ENCODE measurements at regions not wholly inside any gene's neighbourhood (a gene's known extent, or its start where the extent isn't known, plus 50 kb on each side); places are given as distances from the start of the nearest gene placed in this dataset.

DNA sequence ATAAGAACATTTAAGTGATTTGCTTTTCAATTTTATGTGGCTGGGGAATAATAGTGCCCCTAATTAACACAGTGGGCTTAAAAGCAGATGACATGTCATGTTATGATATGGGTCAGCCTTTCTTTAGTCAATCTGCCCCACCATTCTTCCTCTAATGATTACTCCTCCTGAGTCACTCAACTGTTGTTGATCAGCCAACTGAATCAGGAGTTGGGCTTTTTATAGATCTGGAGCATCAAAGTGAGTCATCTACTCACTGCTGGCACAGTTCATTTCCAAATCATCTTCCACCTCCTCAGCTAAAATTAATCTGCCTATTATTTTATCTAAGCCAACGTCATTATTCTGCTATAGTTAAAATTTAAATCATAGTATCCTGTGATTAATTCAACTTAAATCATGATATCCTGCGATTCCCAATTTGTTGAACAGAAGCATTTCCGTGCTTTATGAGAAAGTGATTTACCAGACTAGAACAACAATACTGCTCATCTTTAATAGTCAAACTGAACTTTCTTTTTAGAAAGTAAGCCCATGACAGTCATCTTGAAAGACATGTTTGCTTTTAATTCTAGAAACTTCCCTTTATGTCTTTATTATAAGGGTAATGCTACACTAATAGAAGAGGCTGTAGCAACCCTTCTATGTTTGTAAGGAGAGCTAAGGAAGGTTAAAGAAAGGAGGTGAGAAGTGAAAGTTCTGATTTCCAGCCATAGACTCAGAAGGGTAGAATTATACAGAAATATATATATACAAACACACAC is 551.4 kb downstream of the TBC1D4 start:
- no peak for DNase-seq

DNA sequence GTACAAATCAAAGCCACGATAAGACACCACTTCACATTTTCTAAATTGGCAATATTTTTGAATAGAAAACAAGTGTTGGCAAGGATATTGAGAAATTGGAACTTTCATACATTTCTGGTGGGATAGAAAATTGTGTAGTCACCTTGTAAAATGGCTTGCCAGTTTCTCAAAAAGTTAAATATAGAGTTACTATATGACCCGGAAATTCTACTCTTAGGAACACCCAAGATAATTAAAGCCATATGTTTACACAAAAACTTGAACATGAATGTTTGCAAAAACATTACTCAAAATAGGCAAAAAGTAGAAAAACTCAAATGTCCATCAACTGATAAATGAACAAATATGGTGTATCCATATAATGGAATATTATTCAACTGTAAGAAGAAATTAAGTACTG is 552.5 kb downstream of the TBC1D4 start:
- no peak for DNase-seq

GRCh38 chr13:74927823-74928222 is 554.1 kb downstream of the TBC1D4 start:
- DNase-seq = no peak

DNA sequence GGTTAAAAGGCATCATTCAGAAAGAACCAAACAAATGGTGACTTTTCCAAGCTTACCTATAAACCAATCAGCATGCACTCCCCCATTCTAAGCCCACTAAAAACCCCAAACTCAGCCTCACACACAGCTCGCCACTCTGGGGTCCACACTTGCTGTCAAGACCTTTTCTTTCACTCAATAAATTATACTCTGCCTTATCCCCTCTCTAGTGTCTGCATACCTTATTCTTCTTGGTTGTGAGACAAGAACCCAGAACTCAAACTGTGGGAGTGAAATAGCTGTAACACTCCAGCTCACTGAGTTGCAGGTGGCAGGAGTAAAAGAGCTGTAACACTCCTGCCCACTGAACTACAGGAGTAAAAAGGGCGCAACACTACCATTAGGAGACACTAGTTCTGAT is 559.0 kb downstream of the TBC1D4 start:
- DNase-seq = no peak

GRCh38 chr13:74921326-74921725 is 560.6 kb downstream of the TBC1D4 start:
- no peak for DNase-seq

- DNase-seq = no peak
Measured at GRCh38 chr13:74920920-74921319, 561.0 kb downstream of the TBC1D4 start.

GRCh38 chr13:74920361-74920760 is 561.6 kb downstream of the TBC1D4 start:
- DNase-seq = no peak

- DNase-seq = no peak
Measured at GRCh38 chr13:74919914-74920313, 562.1 kb downstream of the TBC1D4 start.

DNA sequence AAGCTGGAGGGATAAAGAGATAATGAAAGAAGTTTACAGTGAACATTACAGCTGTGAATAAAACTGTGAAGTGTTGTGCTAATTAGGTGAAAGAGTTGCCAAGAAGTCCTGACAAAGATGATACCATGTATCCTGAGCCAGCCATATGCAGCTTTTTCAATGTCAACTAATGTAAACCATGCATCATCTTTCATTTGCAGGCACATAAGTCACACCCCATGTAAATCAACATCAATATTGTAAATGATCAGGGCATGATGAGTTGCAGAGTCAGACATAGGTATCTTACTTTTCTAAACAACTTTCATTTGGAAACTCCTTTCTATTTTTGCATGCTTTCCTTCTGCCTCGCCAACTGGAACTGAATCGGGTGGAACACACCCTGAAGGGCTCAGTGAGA is 569.1 kb downstream of the TBC1D4 start:
- no peak for DNase-seq

DNA sequence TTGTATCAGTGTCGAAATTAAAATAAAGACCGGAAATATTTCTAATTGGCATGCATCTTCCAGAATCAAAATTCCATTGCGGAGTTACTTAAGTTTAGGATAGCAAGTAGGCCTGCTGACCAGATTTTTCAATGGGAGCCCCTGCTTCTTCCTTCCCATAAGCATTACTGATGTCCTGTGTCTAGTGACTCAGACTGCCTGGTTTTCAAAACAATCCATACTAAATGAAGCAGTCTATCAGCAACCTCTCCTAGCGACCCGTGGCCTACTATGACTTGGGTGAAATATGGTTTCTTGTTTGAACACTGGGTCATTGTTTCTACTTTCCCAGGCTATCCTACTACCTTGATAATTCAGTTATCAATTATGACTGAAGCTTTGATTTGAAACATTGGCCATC is 571.6 kb downstream of the TBC1D4 start:
- no peak for DNase-seq

GRCh38 chr13:74907788-74908187 is 574.2 kb downstream of the TBC1D4 start:
- no peak for DNase-seq

- no peak for DNase-seq
Measured at GRCh38 chr13:74904556-74904955, 577.4 kb downstream of the TBC1D4 start.

DNA sequence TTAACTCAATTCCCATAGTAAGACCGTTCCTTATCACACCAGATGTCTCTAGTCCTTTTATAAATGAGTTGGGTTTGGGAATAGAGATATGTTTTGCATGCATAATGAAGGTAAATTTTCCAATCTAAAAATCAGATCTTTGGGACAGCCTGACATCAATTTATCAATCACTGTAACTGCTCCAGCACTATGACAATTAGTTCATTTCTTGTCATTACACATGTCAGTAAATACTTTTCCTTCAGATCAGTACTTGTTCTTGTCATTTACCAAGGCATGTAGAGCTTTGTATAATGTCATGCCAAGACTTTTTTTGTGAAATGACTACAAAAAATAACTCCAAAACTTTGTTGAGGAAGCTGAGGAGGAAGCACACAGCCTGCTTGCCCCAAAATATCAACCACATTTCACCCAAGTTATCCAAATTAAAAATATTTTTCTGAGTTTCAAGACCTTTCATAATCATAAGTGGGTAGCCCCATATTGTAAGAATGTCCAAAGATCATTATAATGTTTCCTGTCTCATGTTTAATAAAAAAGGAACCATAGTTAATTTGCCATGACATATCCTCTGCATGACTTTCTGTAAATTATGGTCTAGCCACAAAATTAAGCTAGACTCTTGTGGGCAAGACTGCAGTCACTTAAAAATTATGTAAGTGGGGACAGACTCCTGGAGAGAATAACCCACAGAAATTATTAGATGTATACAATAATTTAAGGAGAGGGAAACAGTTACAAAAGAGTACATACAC is 586.8 kb downstream of the TBC1D4 start:
- DNase-seq = no peak

DNA sequence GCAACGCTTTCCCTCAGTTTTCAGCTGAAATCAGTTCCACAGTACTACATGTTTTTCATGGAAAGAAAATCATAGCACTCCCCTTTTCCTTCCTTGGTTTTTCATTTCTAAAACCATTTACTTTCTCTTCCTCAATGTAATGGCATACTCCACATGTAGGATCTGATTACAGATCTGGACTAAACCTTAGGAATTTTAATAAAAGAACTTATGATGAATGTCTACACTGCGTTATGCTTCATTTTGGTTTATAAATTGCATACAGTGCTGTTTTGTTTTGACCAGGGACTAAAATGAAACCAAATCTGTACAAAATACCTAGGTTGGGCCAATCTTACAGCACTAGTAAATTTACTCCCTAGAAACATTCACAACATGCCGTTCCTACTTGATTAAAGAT is 589.9 kb downstream of the TBC1D4 start:
- DNase-seq = no peak

GRCh38 chr13:74891610-74892009 is 590.4 kb downstream of the TBC1D4 start:
- DNase-seq = no peak

- DNase-seq = no peak
Measured at GRCh38 chr13:74889321-74889720, 592.6 kb downstream of the TBC1D4 start.

DNA sequence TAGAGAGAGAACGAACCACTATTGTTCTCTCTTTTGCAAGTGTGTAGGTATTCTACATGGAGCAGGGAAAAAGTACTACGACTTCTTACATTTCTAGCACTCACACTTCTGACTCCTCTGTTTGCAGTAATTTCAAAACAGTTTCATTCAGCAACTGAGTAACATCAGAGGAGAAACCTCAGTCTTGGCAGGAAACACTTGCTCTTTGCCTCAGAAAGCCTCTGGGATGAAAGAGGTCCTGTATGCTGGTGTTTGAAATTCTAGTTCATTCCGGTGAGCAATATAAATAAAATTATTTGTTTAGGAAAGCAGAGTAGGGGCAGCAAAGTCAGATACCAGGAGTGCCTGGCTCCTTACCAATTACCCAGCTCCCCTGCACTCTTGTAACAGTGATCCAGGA is 595.5 kb downstream of the TBC1D4 start:
- no peak for DNase-seq

- DNase-seq = no peak
Measured at GRCh38 chr13:74883834-74884233, 598.1 kb downstream of the TBC1D4 start.

DNA sequence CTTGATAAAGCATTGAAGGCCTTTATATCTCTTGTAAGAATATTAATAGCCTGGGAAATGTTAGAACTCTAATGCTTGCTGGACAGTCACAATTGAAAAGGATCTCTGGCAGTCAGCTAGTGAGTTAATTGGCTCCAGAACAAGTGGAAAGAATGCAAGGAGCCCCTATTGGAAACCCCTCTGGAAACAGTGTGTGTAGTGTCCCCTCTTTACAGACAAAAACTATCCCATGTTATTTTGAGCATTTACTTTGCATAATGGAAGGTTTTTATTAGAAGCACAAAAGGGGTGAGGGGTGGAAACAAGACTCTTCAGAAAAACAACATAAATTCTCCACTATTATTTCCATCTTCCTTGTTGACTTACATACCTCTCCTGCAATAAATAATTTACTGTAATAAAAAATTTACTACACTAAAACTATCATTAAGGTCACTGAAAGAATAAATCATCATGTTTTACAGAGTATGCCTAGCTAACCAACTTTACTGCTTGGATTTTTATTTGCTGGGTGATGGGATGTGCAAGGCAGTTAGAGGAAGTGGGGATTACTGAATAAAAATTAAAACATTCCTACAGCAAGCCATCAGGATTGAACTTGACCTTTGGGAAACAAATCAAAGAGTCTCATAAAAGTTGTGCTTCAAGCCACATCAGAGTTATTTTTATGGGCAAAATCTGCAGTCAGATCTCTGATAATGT is 610.4 kb downstream of the TBC1D4 start:
- DNase-seq = no peak

- DNase-seq = no peak
Measured at GRCh38 chr13:74870865-74871264, 611.1 kb downstream of the TBC1D4 start.

GRCh38 chr13:74869846-74870245 is 612.1 kb downstream of the TBC1D4 start:
- no peak for DNase-seq

GRCh38 chr13:74868049-74868448 is 613.9 kb downstream of the TBC1D4 start:
- no peak for DNase-seq

GRCh38 chr13:74867460-74867859 is 614.5 kb downstream of the TBC1D4 start:
- no peak for DNase-seq

DNA sequence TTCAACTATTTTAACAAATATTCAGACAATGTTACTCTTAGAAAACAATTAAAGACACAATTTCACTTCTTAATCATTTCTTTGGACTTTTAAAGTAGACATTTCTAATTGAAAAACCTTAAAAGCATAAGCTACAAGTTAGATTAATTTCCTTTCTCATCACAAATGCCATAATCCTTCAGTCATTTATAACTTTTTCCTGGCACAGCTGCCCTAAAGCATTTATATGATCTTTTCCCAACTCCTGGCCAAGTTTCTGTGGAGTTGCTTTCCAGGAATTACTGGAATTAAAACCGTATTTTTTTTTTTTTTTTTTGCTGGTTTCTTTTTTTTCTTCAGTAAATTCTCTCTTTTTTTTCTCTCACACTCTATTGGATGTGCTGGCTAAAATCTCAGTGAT is 615.9 kb downstream of the TBC1D4 start:
- no peak for DNase-seq
